Smooth muscle cell (in vitro differentiated cells): ENCODE measurements at regions not wholly inside any gene's neighbourhood (a gene's known extent, or its start where the extent isn't known, plus 50 kb on each side); places are given as distances from the start of the nearest gene placed in this dataset.

Source experiments
- DNase-seq: peaks from one replicate; lab custom pipeline; 2025; ENCODE audit not compliant: unreplicated experiment; lab: John Stamatoyannopoulos, UW
- H2AFZ ChIP-seq: fragments of 200-600 bp; sonication (generic); 2 replicates; pipeline ENCODE4 v1.6.0; 2016; ENCODE audit warnings: antibody characterized with exemption, low read depth, mild to moderate bottlenecking
- H3F3A ChIP-seq: fragments of 200-600 bp; sonication (generic); 2 replicates; pipeline ENCODE4 v1.6.0; 2017; ENCODE audit warnings: antibody characterized with exemption, low read depth
- H3K27ac ChIP-seq: fragments of 200-600 bp; sonication (generic); 2 replicates; pipeline ENCODE4 v1.5.1; 2016; ENCODE audit warnings: low read depth, mild to moderate bottlenecking
- H3K27me3 ChIP-seq: fragments of 200-600 bp; sonication (generic); 2 replicates; pipeline ENCODE4 v1.6.1; 2016; ENCODE audit warnings: low read depth, mild to moderate bottlenecking
- H3K36me3 ChIP-seq: fragments of 200-600 bp; sonication (generic); 2 replicates; pipeline ENCODE4 v1.5.1; 2016; ENCODE audit warnings: low read depth
- H3K4me1 ChIP-seq: fragments of 200-600 bp; sonication (generic); 2 replicates; pipeline ENCODE4 v1.5.1; 2016; ENCODE audit warnings: low read depth
- H3K4me2 ChIP-seq: fragments of 200-600 bp; sonication (generic); 2 replicates; pipeline ENCODE4 v1.6.0; 2016; ENCODE audit warnings: mild to moderate bottlenecking
- H3K4me3 ChIP-seq: fragments of 200-600 bp; sonication (generic); 2 replicates; pipeline ENCODE4 v1.5.1; 2016; ENCODE audit warnings: mild to moderate bottlenecking
- H3K79me2 ChIP-seq: fragments of 200-600 bp; sonication (generic); 2 replicates; pipeline ENCODE4 v1.6.0; 2016; ENCODE audit warnings: low read depth, mild to moderate bottlenecking
- H3K9ac ChIP-seq: fragments of 200-600 bp; sonication (generic); 2 replicates; pipeline ENCODE4 v1.6.0; 2016; ENCODE audit warnings: low read depth
- H3K9me3 ChIP-seq: fragments of 200-600 bp; sonication (generic); replicated peaks from 2 replicates; pipeline ENCODE4 v1.5.1; 2016; ENCODE audit warnings: low read depth
- H4K20me1 ChIP-seq: fragments of 200-600 bp; sonication (generic); 2 replicates; pipeline ENCODE4 v1.6.0; 2016; ENCODE audit warnings: low read depth
- CTCF ChIP-seq: fragments of 200-600 bp; sonication (generic); IDR thresholded peaks from 2 replicates; pipeline ENCODE4 v1.5.1; 2017; ENCODE audit warnings: borderline replicate concordance, mild to moderate bottlenecking, antibody characterized with exemption; ENCODE audit not compliant: insufficient read depth, poor library complexity, severe bottlenecking
- WGBS: methylation state at CpG from one replicate; pipeline ENCODE4 v1.1.7; 2016; ENCODE audit warnings: low lambda C conversion rate; 5-methylcytosine and 5-hydroxymethylcytosine counted together

GRCh38 chr3:118067439-118067838, 967.2 kb downstream of the IGSF11 start:
- TF ChIP-seq CTCF: no peak
- no peak overlapping the region for H3K27ac ChIP-seq
- no peaks in the 10 kb centered on the region for H3K4me1 ChIP-seq
- no peak overlapping the region for H2AFZ ChIP-seq
- no peak overlapping the region for H3K9ac ChIP-seq
- no peaks in the 10 kb centered on the region for H3K27me3 ChIP-seq
- H3K79me2 ChIP-seq: no peaks in the 10 kb centered on the region
- no peaks in the 10 kb centered on the region for H4K20me1 ChIP-seq
- no peaks in the 10 kb centered on the region for H3K9me3 ChIP-seq
- H3F3A ChIP-seq: no peaks in the 10 kb centered on the region
- no peak for DNase-seq
- no peaks in the 10 kb centered on the region for H3K36me3 ChIP-seq
- no peak overlapping the region for H3K4me3 ChIP-seq
- no peak overlapping the region for H3K4me2 ChIP-seq
- WGBS: 82% methylated on average over 4 of the region's 4 CpGs

GRCh38 chr3:118075873-118076272, 958.8 kb downstream of the IGSF11 start:
- H3K79me2 ChIP-seq: no peaks in the 10 kb centered on the region
- no peak overlapping the region for H3K27ac ChIP-seq
- no peaks in the 10 kb centered on the region for H4K20me1 ChIP-seq
- no peak overlapping the region for H2AFZ ChIP-seq
- peaks cover 6% of the 10 kb centered on the region for H3K9me3 ChIP-seq
- H3K36me3 ChIP-seq: no peaks in the 10 kb centered on the region
- no peaks in the 10 kb centered on the region for H3F3A ChIP-seq
- H3K9ac ChIP-seq: no peak overlapping the region
- H3K27me3 ChIP-seq: no peaks in the 10 kb centered on the region
- DNase-seq: no peak
- H3K4me3 ChIP-seq: no peak overlapping the region
- H3K4me1 ChIP-seq: peaks cover 2% of the 10 kb centered on the region
- no peak overlapping the region for H3K4me2 ChIP-seq
- no peak for TF ChIP-seq CTCF
- 72% methylated on average over 6 of the region's 6 CpGs for WGBS

- H3K9me3 ChIP-seq: peaks cover 6% of the 10 kb centered on the region
- no peak for DNase-seq
Observed at GRCh38 chr3:118077332-118077731, 957.3 kb downstream of the IGSF11 start.

More at GRCh38 chr3:118077332-118077731, 957.3 kb downstream of the IGSF11 start:
- Histone ChIP-seq H3K79me2 (no peaks in the 10 kb centered on the region), H3F3A (no peaks in the 10 kb centered on the region), H3K27ac (no peak overlapping the region), H4K20me1 (no peaks in the 10 kb centered on the region), H3K4me1 (peaks cover 10% of the 10 kb centered on the region), H3K4me2 (no peak overlapping the region), H3K9ac (no peak overlapping the region), H2AFZ (no peak overlapping the region), H3K4me3 (no peak overlapping the region), H3K27me3 (no peaks in the 10 kb centered on the region), H3K36me3 (no peaks in the 10 kb centered on the region)
- WGBS: 91% methylated on average over 1 of the region's 1 CpG
- TF ChIP-seq CTCF: no peak
